SK-N-MC (cell line): ENCODE measurements at regions not wholly inside any gene's neighbourhood (a gene's known extent, or its start where the extent isn't known, plus 50 kb on each side); places are given as distances from the start of the nearest gene placed in this dataset.

Experiments used
- EZH2 ChIP-seq: fragments of 200-600 bp; sonication (generic); IDR thresholded peaks from one replicate; pipeline ENCODE4 v1.6.1; 2017; ENCODE audit warnings: antibody characterized with exemption
- FOXP2 ChIP-seq: optimal IDR thresholded peaks from 2 replicates; pipeline ENCODE3; 2011; ENCODE audit warnings: mild to moderate bottlenecking, moderate library complexity; ENCODE audit not compliant: insufficient read depth; ENCODE audit errors: extremely low read length, control extremely low read depth
- POLR2AphosphoS5 ChIP-seq: IDR thresholded peaks from 2 replicates; pipeline ENCODE4 v1.6.1; 2012; ENCODE audit warnings: mild to moderate bottlenecking, low read depth, low read length, borderline replicate concordance

- no peak for TF ChIP-seq EZH2
- no peak for TF ChIP-seq FOXP2
- TF ChIP-seq POLR2AphosphoS5: no peak
Observed at GRCh38 chr10:18767981-18768380, 108.8 kb downstream of the ARL5B start.
